AML-193 (cell line): ENCODE measurements at regions not wholly inside any gene's neighbourhood (a gene's known extent, or its start where the extent isn't known, plus 50 kb on each side); places are given as distances from the start of the nearest gene placed in this dataset.

Experiments
- DNase-seq, 2 experiments: peaks; one replicate each; lab custom pipeline; 2025; lab: John Stamatoyannopoulos, UW

DNA sequence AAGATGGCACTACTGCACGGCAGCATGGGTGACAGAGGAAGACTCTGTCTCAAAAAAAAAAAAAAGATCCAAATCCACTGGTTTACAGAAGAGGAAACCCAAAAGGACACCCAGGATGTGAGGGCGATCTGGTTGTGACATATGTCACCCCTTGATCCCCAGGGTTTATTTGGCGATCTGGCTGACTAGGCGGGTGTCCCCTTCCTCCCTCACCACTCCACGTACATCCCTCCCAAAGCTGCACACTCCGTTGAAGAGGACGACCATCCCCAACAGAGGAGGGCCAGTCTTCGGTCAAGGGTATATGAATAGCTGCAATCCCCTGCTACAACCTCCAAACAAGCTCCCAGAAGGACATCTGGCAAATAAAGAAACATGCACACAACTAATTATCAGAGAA lies 111.6 kb downstream of the HTR5A start:
- no peak for DNase-seq

DNA sequence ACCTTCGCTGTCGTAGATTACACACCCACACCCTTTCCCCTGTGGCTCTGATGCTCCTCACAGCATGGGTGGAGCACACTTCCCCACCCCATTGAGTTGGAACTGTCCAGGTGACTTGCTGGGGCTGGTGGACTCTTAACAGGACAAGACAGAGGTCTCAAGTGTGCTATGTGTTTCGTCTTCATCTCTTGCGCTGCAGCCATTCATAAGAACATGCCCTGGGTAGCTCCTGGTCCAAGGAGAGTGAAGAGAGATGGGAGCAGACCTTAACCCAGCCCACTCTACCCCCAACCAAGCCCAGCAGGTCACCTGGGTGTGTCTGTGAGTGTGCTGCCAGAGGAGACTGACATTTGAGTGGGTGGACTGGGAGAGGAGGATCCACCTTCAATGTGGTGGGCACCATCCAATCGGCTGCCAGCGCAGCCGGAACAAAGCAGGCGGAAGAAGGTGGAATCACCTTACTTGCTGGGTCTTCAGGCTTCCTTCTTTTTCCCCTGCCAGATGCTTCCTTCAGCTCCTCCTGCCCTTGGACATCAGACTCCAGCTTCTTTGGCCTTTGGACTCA lies 112.4 kb downstream of the HTR5A start:
- DNase-seq = no peak

DNA sequence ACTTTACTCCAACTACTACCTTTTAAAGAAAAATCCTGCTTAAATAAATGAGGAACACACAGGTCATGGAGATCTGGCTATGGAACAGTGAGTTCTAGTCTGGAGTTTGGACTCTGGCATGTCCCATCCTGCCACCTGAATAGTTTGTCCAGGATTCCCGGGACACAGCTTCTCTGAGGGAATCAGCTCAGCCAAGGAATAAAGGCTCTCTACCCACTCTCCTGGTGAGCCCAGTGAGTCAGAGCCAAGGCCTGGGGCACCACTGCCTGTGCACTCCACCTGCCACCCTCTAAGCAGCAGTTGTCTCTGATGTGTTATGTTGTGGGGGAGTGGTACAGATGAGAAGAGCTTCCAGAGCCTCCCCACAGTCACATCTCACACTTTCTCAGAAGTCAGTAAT lies 113.5 kb downstream of the HTR5A start:
- DNase-seq = no peak

DNA sequence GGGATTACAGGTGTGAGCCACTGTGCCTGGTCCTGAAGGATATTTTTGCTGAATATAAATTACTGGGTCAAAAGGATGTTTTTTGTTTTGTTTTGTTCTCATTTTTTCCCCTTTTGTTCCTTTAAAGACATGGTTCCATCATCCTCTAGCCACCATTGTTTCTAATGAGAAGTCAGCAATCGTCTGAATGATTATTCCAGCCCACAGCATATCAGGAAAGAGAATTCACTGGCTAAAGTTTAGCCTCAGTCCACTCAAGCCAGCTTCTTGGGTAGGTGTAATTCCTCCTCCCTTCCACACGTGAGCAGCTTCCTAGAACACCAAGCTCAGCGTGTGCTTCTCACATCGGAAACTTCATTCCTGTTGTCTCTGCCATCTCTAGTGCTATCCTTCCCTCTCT lies 112.8 kb upstream of the INSIG1 start:
- no peak for DNase-seq

DNA sequence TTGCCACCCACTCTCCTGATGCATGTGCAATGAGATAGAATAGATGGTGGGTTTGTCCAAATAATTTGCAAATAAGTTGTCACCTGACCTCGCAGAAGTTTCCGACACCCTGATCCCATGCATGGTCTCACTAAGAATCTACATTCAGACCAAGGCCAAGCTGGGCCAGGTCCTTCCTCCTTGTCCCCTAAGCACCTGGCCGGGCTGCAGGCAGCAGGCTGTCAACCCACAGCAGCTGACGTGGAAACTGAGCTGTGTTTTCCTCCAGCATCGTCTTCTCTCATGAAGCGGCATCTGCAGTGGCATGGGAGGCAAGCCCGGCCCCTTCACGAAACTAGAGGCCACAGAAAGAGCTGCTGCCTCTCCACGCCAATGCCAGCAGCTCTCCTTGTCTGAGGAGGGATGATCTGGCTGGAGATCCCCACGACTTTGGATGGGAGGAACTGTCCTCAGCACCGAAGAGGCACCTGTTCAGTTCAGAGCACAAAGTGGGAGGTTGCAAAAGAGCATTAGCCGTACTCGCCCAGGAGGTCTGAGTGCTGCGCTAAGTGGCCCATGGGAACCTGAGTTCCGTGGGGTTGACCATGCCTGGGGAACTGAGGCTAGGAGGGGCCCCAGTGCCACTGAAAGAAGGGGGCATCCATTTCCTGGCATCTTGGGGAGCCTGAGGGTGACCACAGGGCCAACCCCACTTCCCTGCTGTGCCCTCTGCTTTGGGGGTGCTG lies 110.5 kb upstream of the INSIG1 start:
- no peak for DNase-seq

DNA sequence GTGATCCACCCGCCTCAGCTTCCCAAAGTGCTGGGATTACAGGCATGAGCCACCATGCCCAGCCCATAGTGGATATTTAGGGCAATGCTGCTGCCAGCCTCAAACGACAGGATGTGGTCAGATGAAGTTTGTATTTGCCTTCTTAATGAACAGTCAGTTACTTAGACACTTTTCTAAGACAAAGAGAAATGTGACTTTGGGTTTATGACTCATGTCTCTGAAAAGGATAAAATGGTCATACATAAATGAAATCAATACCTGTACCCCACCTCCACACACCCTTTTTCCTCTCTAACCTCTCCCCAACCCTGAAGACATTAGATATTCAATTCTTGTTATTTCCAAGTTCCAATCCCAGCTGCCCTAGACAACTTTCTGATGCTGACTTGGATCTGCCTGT lies 109.3 kb upstream of the INSIG1 start:
- DNase-seq = no peak

DNA sequence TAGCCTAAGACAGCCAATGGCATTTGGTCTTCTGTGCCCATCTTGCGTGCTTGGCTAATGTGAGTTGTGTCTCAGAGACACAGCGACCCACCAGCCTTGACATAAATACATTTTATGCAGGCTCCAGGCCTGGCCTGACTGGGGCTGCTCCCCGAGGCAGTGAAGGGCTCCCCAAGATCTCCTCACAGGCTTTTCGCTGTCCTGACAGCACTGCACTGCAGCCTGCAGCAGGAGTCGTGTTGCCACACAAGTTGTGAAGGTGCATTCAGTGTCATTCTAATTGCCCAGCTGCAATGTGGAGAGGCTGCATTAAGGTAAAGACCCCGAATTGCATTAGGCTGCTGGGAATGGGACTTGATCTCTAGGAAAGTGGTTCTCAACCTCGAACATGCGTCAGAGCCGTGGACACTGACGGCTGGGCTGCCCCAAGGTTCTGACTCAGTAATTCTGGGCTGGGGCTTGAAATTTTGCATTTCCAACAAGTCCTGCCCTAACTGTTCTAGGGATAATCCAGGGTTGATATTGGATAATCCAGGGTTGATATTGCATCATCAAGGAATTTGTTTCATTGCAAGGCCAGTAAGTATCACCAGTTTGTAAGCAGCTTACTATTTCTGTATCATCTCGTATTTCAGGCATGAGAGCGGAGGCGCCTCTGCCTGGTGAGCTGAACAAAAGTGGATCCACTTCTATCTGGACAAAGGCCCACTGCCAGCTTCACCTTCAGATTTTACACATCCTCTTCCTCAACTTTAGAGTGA lies 108.7 kb upstream of the INSIG1 start:
- no peak for DNase-seq

DNA sequence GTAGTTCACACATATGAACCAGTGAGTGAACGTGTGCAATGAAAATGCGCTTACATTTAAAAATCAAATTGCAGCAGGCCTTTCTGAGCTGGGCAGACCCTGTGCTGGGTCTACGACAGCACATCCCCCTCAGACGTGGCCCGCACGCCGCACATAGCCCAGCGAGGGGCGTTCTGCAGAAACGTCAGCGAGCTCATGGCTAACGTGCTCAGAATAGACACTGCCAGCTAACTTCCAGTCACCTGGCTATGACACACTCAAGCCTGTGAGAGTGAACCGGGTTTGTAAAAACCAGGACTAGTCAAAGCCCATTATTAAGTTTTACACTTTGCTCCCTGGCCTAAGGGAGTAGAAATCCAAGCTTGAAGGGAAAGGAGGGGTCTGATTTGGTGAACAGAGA lies 108.1 kb upstream of the INSIG1 start:
- no peak for DNase-seq

DNA sequence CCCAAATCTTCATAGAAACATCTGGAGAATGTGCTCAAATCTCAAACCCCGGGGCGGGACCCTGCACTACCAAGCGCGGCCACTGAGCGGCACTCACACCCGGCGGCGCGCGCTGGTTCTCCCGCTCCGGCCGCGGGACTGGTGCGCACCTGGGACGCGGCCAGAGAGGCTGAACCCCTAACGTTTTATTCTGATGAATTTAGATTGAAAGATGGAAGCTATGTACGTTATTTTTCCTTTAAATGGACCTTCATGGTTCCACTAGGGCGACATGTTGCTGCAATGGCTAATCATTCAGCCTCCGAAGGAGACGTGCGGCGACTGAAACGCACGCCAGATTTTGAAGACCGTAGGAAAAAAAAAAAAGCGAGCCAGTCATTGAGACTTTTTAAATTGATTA lies 107.0 kb upstream of the INSIG1 start:
- DNase-seq = peak in 1 of 2 experiments; percentile 4

DNA sequence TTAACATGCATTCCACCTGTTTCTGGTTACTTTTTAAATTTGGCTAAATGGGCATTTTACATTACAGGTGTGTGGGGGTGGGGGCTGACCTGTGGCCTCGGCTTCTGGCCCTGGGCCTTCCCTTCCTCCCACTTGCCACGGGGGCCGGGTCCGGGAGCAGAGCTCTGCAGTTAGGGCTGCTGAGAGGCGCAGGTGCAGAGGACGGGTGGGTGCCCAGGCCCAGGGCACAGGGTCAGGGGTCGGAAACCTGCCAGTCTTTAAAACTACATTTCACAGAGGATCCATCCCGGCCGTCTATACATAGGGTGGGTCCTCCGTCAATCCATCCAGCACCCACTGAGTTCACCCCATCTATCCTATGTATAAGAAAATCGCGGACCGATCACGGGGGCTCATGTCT lies 106.5 kb upstream of the INSIG1 start:
- DNase-seq = no peak

DNA sequence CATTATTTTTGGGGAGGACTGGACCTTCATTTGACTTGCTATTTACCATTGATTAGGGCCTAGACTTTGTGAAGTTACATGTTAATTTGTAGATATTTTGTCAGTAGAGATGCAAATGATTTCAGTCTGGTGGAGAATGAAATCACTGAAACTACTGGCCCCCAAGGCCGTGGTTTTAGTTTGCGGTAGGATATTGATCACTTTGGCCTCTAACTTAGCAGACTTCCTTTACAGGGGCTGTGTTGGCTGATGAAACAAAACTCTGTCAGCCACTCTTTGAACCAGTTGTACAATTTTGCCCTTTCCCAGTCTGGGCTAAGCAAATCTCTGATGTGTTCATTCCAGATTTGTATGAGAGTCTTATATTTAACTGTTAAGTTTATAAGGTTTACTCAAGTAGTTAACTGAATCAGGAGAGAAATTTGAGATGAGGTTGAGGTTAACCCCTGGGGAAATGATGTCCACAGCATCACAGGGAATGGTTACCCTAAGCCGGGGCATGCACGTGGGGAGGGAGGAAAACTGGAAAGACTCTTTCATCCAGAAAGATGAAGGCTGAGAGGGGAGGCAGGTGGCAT lies 105.7 kb upstream of the INSIG1 start:
- no peak for DNase-seq

DNA sequence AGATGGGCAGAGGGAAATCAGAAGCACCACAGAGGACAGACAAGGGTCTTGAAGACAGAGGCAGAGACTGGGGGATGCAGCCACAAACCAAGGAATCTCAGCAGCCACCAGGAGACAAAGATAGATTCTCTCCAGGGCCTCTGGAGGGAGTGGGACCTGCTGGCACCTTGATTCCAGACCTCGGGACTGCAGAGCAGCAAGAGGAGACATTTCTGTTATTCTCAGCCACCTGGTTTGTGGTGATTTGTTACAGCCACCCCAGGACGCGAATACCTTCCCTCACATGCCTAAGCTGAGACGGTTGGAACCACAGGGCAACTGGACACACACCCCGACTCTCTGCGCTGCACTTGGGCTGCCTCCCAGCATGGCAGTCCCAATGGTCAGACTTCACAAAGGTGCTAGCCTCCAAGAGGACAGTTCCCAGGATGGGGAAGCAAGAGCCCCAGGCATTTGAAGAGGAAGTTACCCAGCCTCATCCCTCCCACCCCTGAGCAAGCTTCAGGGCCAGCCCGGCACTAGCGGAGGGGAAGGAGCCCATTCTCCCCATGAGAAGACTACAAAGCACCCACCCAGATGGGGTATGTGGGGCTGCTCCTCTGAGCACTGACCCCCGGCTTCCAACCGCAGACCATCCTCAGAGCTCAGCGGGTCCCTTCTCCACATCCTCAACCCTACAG lies 104.6 kb upstream of the INSIG1 start:
- DNase-seq = no peak

DNA sequence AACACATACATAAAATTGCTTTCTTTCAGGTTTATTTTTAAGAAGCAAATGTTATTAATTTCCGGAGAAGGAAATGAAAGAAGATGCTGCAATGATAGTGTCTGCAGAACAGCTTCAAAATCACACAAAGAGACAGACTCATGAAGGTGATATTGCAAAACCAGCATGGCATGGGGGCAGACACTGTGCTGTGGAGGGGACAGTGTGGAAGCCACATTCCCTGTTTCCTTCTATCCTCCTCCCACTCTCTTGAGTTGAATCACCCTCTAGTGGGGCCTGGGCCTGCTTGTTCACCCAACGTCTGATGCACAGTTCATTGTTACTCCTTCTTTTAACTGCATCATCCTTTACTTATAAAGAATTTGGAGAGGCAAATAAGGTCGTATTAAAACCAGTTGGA lies 104.0 kb upstream of the INSIG1 start:
- DNase-seq = no peak

DNA sequence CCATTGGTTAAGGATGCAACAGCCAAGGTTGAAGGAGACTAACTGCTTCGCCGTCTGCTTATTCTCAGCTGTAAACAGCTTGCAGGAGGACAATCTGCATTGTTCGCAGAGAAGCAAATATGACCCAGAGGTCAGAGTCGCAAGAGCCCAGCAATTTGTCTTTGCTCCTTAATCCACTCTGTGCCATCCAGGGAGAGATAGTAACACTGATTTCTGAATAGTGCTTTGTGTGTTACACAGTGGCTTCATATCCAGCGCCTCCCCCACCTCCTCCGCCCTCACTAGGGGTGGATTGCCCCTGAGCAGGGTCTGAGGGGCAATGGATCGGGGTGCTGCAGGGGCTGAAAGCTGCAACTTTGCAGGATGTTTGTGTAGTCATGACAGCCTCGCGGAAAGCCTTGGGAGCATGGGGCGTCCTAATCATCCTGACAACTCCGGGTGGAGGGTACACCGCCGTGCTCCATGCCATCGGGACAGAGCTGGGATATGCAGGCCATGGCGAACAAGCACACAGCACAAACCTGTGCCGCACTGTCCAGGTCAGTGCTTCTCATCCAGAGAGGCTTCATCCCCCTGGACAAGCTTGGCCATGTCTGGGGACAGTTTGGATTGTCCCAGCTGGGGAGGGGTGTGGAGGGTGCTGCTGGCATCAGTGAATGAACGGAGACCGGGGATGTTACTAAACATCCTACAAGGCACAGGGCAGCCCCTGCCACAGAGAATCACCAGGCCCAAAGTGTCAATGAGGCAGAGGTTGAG lies 103.1 kb upstream of the INSIG1 start:
- no peak for DNase-seq

DNA sequence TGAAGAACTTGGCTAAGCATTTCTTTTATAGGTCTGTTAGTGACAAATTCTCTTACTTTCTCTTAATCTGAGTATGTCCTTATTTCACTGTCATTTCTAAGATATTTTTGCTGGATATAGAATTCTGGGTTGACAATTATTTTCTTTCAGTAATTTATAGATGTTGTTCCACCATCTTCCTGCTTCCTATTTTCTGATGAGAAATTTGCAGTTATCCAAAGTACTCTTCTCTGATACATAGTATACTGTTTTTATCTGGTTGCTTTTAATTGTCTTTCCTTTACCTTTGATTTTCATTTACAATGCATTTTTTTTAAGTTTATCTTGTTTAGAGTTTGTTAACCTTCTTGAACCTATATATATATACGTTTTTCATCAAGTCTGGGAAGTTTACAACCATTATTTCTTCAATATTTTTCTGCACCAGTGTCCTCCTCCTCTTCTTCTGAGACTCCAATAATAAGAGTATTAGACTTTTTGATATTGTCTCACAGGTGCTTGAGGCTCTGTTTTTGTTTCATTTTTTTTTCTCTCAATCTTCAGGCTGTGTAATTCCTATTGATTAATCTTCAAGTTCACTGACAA lies 101.6 kb upstream of the INSIG1 start:
- no peak for DNase-seq

DNA sequence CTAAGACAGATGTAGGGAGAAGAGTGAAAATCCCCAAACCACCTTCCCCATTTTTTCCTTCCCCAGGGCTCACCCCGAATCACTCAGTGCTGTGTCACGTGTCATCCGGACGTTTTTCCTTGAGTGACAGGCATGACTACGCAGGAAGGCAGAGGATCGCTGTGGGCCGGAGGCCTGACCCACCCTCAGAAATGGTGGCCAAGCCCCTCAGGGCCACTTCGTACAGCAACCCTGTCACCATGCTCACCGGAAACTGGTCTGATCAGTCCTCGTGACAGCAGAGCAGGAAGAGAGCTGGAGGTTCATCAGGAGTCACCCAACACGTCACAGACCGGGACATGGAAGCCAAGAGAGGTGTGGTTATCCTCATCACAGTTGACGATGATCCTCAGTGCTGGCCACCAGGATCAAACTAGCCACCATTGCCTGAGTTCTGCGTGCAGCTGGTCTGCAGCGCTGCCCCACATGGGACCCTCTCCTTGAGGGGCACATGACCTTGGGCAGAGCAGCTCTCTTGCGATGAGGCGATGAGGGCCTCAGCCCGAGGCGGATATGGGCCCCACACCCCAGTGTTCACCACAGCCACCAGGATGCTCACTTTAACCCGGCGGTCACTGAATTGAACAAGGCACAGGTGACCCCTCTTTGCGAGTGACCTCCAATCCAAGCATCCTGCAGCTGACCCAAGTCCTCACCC lies 99.3 kb upstream of the INSIG1 start:
- no peak for DNase-seq

DNA sequence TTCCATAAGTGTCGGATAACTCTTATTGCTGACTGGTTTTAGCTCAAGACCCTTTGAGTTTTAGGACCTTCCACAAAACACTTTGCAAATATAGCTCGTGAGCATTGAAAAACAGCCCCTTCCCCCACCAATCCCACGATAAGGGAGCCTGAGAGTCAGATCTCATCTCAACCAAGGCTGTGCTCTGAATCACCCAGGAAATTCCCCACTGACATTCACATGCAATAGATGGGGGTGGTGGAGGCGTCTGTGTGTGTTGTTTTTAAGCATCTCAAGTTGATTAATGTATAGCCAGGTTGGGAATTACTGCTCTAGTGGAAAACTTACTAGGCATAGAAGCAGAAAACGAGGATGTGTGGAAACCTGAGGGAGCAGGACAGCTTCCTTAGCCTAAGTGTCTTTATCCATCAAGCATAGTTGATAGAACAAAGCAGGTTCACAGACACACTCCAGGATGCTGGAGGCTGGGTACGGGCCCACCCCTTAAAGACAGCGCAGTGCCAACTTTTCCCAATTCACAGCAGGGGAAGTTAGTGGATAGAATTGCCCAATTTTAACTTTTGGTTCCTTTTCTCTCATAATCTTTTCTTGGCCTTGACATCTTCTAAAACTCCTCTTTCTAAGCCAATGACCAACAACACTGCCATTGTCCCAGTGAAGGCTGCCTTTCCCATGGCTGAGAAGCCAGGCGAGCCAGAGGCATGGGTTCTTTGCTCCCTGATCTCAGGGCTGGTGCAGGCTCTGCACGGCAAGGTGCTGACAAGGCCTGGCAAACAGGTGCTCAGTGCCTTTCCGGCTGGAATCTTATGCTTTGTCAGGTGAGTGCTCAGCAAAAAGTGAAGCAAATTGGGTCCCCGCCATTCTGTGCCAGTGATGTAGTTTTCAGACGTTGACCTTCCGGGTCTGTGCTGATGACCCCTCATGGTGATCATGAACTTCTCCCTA lies 98.5 kb upstream of the INSIG1 start:
- no peak for DNase-seq

DNA sequence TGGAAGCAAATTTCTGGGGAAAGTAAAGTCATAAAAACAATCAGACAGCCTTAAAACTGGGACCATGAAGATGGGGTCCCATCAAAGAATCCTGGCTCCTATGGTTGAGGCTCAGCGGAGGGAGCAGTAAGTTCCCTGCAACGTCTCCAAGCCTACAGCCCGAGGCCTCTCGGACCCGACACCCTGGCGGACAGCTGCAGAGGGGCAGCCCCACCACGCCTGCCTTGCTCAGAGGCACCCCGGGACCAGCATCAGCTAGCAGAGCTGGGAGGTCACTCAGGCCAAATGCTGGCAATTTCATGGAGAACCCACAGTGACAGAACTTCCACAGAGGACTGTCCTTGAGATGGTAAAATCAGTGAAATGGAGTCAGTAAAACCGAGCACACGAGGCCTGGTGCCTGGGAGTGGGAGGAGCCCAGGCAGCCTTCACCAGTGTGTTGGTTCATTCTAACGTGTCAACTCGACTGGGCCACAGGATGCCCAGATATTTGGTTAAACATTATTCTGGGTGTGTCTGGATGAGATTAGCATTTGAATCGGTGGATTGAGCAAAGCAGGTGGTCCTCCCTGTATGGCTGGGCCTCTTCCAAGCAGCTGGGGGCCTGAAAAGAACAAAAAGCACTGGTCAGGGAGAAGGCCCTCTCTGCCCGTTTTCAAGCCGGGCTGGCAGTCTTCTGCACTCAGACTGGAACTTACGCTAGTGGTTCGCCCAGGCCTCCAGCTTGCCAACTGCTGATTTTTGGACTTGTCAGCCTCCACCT lies 96.2 kb upstream of the INSIG1 start:
- no peak for DNase-seq
